NCI-H2029 treated with DMSO at 0.1 percent for 48 hours (cell line): ENCODE measurements at regions not wholly inside any gene's neighbourhood (a gene's known extent, or its start where the extent isn't known, plus 50 kb on each side); places are given as distances from the start of the nearest gene placed in this dataset.
"Not testable (repeated sequence)": the region's sequence is repeated elsewhere in the genome, so short reads cannot be mapped to it uniquely, and the experiment has no call there.

ENCODE experiments used
- DNase-seq: peaks from one replicate; lab custom pipeline; 2025; lab: John Stamatoyannopoulos, UW

- DNase-seq: no peak
Measured at GRCh38 chr4:164095313-164096110, 601.0 kb downstream of the TMA16 start.

GRCh38 chr4:164096766-164097518 is 602.5 kb downstream of the TMA16 start:
- DNase-seq: no peak

- not testable (repeated sequence) for DNase-seq
Measured at GRCh38 chr4:164100741-164101365, 606.4 kb downstream of the TMA16 start.

- no peak for DNase-seq
Measured at GRCh38 chr4:164108971-164109370, 614.5 kb downstream of the TMA16 start.

- DNase-seq: no peak
Measured at GRCh38 chr4:164109503-164109902, 615.0 kb downstream of the TMA16 start.

- no peak for DNase-seq
Measured at GRCh38 chr4:164115236-164115635, 620.7 kb downstream of the TMA16 start.

GRCh38 chr4:164116286-164116685 is 621.8 kb downstream of the TMA16 start:
- no peak for DNase-seq

- DNase-seq: no peak
Measured at GRCh38 chr4:164134388-164134787, 619.5 kb upstream of the SMIM31 start.

- no peak for DNase-seq
Measured at GRCh38 chr4:164136180-164136616, 617.7 kb upstream of the SMIM31 start.

GRCh38 chr4:164138521-164138920 is 615.4 kb upstream of the SMIM31 start:
- no peak for DNase-seq

- no peak for DNase-seq
Measured at GRCh38 chr4:164139291-164139690, 614.6 kb upstream of the SMIM31 start.

GRCh38 chr4:164141755-164142375 is 612.1 kb upstream of the SMIM31 start:
- not testable (repeated sequence) for DNase-seq

GRCh38 chr4:164154416-164154815 is 599.5 kb upstream of the SMIM31 start:
- no peak for DNase-seq

- DNase-seq: no peak
Measured at GRCh38 chr4:164169591-164169990, 584.3 kb upstream of the SMIM31 start.

GRCh38 chr4:164177153-164177552 is 576.8 kb upstream of the SMIM31 start:
- DNase-seq: no peak

GRCh38 chr4:164177753-164178152 is 576.2 kb upstream of the SMIM31 start:
- no peak for DNase-seq

- no peak for DNase-seq
Measured at GRCh38 chr4:164188236-164188635, 565.7 kb upstream of the SMIM31 start.

GRCh38 chr4:164192844-164193243 is 561.1 kb upstream of the SMIM31 start:
- DNase-seq: no peak

GRCh38 chr4:164193676-164194075 is 560.3 kb upstream of the SMIM31 start:
- no peak for DNase-seq

- no peak for DNase-seq
Measured at GRCh38 chr4:164197556-164197955, 556.4 kb upstream of the SMIM31 start.

- no peak for DNase-seq
Measured at GRCh38 chr4:164203476-164203875, 550.5 kb upstream of the SMIM31 start.

GRCh38 chr4:164204434-164204833 is 549.5 kb upstream of the SMIM31 start:
- no peak for DNase-seq
